Activated CD8-positive, alpha-beta memory T cell treated with anti-CD3 and anti-CD28 coated beads, Interleukin-2, amount 10 ng/mL, durations not matched to agents 7 days and 5 days (primary cell): ENCODE measurements at regions not wholly inside any gene's neighbourhood (a gene's known extent, or its start where the extent isn't known, plus 50 kb on each side); places are given as distances from the start of the nearest gene placed in this dataset.

ENCODE experiments used
- ATAC-seq: fragments of 150-1000 bp; cut with Tn5 transposase; one replicate; pipeline ENCODE4 v1.10.0; 2021; ENCODE audit warnings: moderate library complexity
- CTCF ChIA-PET: fragments of 350-600 bp; sonication (Branson Sonifier 250); formaldehyde crosslinking; loops from one replicate; lab custom pipeline; 2021; ENCODE audit warnings: antibody characterized with exemption; lab: Charles Lee
- DNase-seq: peaks from one replicate; pipeline ENCODE4 v3.0.0-alpha.2; 2020
- H3K27ac Mint-ChIP-seq: one replicate; pipeline ENCODE4 v1.8.0; 2021; ENCODE audit warnings: mild to moderate bottlenecking, mixed read lengths
- H3K27me3 Mint-ChIP-seq: one replicate; pipeline ENCODE4 v1.8.0; 2021; ENCODE audit warnings: mixed read lengths
- H3K36me3 Mint-ChIP-seq: one replicate; pipeline ENCODE4 v1.8.0; 2021; ENCODE audit warnings: mild to moderate bottlenecking, mixed read lengths
- H3K4me1 Mint-ChIP-seq: one replicate; pipeline ENCODE4 v1.8.0; 2021; ENCODE audit warnings: mixed read lengths
- H3K4me3 Mint-ChIP-seq: one replicate; pipeline ENCODE4 v1.8.0; 2021; ENCODE audit warnings: mild to moderate bottlenecking, moderate library complexity, mixed read lengths
- H3K9me3 Mint-ChIP-seq: one replicate; pipeline ENCODE4 v1.8.0; 2022; ENCODE audit warnings: low read depth, mixed read lengths

GRCh38 chr11:94700622-94701021 is 67.5 kb upstream of the AMOTL1 start:
- Mint-ChIP-seq H3K27ac (no peak overlapping the region), H3K9me3 (no peaks in the 10 kb centered on the region), H3K4me3 (no peak overlapping the region), H3K4me1 (no peaks in the 10 kb centered on the region), H3K36me3 (no peaks in the 10 kb centered on the region), H3K27me3 (peaks cover 22% of the 10 kb centered on the region)
- CTCF ChIA-PET: no interaction called here
- DNase-seq (no peak), ATAC-seq (no peak)

GRCh38 chr11:94702481-94702880 is 65.7 kb upstream of the AMOTL1 start:
- CTCF ChIA-PET: no interaction called here
- Mint-ChIP-seq H3K36me3 (no peaks in the 10 kb centered on the region), H3K27me3 (peaks cover 17% of the 10 kb centered on the region), H3K4me3 (no peak overlapping the region), H3K4me1 (no peaks in the 10 kb centered on the region), H3K27ac (no peak overlapping the region), H3K9me3 (no peaks in the 10 kb centered on the region)
- ATAC-seq (no peak), DNase-seq (no peak)

- Mint-ChIP-seq H3K36me3 (no peaks in the 10 kb centered on the region), H3K4me1 (no peaks in the 10 kb centered on the region), H3K27ac (no peak overlapping the region), H3K9me3 (no peaks in the 10 kb centered on the region), H3K4me3 (no peak overlapping the region), H3K27me3 (peaks cover 12% of the 10 kb centered on the region)
- CTCF ChIA-PET: no interaction called here
- no peak for DNase-seq
- no peak for ATAC-seq
Measured at GRCh38 chr11:94705419-94705818, 62.7 kb upstream of the AMOTL1 start.

GRCh38 chr11:94705891-94706615 is 62.1 kb upstream of the AMOTL1 start:
- ATAC-seq: no peak
- no peaks in the 10 kb centered on the region for H3K9me3 Mint-ChIP-seq
- no peak for DNase-seq
- CTCF ChIA-PET: no interaction called here
- peaks cover 11% of the 10 kb centered on the region for H3K27me3 Mint-ChIP-seq
- no peak overlapping the region for H3K4me3 Mint-ChIP-seq
- H3K4me1 Mint-ChIP-seq: no peaks in the 10 kb centered on the region
- H3K27ac Mint-ChIP-seq: no peak overlapping the region
- H3K36me3 Mint-ChIP-seq: no peaks in the 10 kb centered on the region

- DNase-seq (no peak), ATAC-seq (no peak)
- peaks cover 16% of the 10 kb centered on the region for H3K27me3 Mint-ChIP-seq
- H3K4me1 Mint-ChIP-seq: no peaks in the 10 kb centered on the region
- H3K4me3 Mint-ChIP-seq: no peak overlapping the region
- CTCF ChIA-PET: no interaction called here
- no peaks in the 10 kb centered on the region for H3K36me3 Mint-ChIP-seq
- no peaks in the 10 kb centered on the region for H3K9me3 Mint-ChIP-seq
- no peak overlapping the region for H3K27ac Mint-ChIP-seq
Measured at GRCh38 chr11:94708176-94708575, 60.0 kb upstream of the AMOTL1 start.

- H3K36me3 Mint-ChIP-seq: no peaks in the 10 kb centered on the region
- no peaks in the 10 kb centered on the region for H3K9me3 Mint-ChIP-seq
- no peak for DNase-seq
- H3K4me1 Mint-ChIP-seq: no peaks in the 10 kb centered on the region
- no peak overlapping the region for H3K27ac Mint-ChIP-seq
- ATAC-seq: no peak
- CTCF ChIA-PET: no interaction called here
- H3K4me3 Mint-ChIP-seq: no peak overlapping the region
- peaks cover 17% of the 10 kb centered on the region for H3K27me3 Mint-ChIP-seq
Measured at GRCh38 chr11:94708642-94709041, 59.5 kb upstream of the AMOTL1 start.

- Mint-ChIP-seq H3K27ac (no peak overlapping the region), H3K4me3 (no peak overlapping the region), H3K36me3 (no peaks in the 10 kb centered on the region), H3K27me3 (peaks cover 40% of the 10 kb centered on the region), H3K9me3 (no peaks in the 10 kb centered on the region), H3K4me1 (no peaks in the 10 kb centered on the region)
- DNase-seq (no peak), ATAC-seq (no peak)
- CTCF ChIA-PET: no interaction called here
Measured at GRCh38 chr11:94715225-94715624, 52.9 kb upstream of the AMOTL1 start.

- DNase-seq: no peak
- CTCF ChIA-PET: no interaction called here
- Mint-ChIP-seq H3K4me1 (no peaks in the 10 kb centered on the region), H3K4me3 (no peak overlapping the region), H3K9me3 (no peaks in the 10 kb centered on the region), H3K27ac (no peak overlapping the region), H3K36me3 (no peaks in the 10 kb centered on the region), H3K27me3 (peaks cover 46% of the 10 kb centered on the region)
- no peak for ATAC-seq
Measured at GRCh38 chr11:94717667-94718066, 50.5 kb upstream of the AMOTL1 start.
